ENCODE measurements at regions not wholly inside any gene's neighbourhood (a gene's known extent, or its start where the extent isn't known, plus 50 kb on each side); places are given as distances from the start of the nearest gene placed in this dataset.

DNA sequence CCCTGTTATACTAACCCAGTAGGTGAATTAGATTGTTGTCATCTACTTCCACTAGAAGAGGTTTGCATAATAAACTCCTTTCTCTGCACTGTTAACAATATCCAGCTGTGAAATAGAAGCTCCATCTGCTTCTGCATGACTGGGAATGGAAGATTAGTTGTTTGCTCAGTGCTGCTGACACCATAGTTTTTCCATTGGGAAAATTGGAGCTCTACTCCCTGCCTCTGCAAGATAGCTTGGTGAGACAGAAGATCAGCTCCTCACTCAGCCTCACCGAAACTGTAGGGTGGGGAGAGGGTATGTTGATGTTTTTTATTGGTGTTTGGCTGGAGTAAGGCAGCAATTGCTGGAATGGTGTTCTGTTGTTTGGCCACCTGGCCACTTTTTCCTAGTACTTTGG, 331.6 kb upstream of the ADAMTS5 start:
- DNase-seq, result no peak
- no peak overlapping the region for H3K4me3 Mint-ChIP-seq
- no peak overlapping the region for H3K27ac Mint-ChIP-seq
- peaks cover 9 to 12% of the 10 kb centered on the region in 2 donors for H3K9me3 Mint-ChIP-seq
- no peaks in the 10 kb centered on the region for H3K4me1 Mint-ChIP-seq
- H3K27me3 Mint-ChIP-seq, result no peaks in the 10 kb centered on the region
- no peak for ATAC-seq

DNA sequence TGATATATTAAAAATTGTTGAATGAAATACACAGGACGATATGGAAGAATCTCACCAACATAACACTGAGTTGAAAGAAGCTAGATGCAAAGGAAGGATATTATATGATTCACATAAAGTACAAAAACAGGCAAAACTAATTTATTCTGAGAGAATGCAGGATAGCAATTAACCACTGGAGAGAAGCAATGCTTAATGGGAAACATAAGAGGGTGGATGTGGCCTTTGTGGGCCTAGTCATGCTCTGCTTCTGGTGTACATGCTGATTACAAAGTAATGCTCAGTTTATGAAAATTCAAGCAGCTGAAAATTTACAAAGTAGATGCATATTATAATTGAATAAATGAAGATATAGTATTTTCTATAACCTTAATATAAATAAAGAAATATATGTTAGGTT, 326.4 kb upstream of the ADAMTS5 start:
- Mint-ChIP-seq H3K27ac (no peak overlapping the region), H3K4me3 (no peak overlapping the region), H3K27me3 (no peaks in the 10 kb centered on the region), H3K9me3 (peaks cover 15 to 17% of the 10 kb centered on the region in 2 donors), H3K4me1 (no peaks in the 10 kb centered on the region)
- DNase-seq (no peak), ATAC-seq (no peak)

DNA sequence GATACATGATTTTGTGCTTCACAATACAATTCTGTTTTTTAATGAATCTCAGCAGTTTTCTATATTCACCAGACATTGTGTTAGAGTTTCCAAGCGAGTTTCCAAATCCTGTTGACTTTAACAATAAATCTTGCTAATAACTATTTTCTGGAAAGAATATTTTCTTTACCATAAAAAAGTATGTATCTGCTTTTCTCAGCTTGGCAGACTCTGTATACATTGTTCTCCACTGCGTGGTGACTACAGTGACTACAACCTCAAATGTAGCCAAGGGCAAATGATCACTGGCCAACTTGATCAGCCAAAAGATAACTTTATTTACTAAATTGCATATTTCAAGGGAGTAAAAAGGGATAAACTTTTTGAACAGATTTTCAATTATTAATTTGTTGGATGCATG, 325.9 kb upstream of the ADAMTS5 start:
- ATAC-seq (no peak), DNase-seq (no peak)
- Mint-ChIP-seq H3K27ac (no peak overlapping the region), H3K4me1 (no peaks in the 10 kb centered on the region), H3K4me3 (no peak overlapping the region), H3K9me3 (peaks cover 20 to 22% of the 10 kb centered on the region in 2 donors), H3K27me3 (no peaks in the 10 kb centered on the region)

DNA sequence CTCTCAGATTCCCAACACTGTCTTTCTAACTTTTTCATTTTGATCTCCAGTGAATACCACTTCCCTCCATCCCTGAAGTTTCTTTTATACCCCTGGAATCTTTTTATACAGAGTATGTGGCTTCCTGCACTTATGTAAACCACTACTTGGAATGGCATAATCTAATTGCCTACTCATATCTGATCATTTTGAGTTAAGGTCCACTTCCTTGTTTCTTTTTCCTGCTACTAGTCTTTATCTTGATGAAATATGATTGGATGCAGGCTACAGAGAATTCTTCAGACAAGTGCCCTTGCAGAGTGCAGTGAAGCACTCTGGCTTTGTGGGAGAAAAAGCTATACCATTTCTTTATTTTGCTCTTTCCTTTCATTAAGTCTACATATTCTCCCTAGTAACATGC, 325.3 kb upstream of the ADAMTS5 start:
- Mint-ChIP-seq H3K4me3 (no peak overlapping the region), H3K27me3 (no peaks in the 10 kb centered on the region), H3K9me3 (peaks cover 25 to 27% of the 10 kb centered on the region in 2 donors), H3K27ac (no peak overlapping the region), H3K4me1 (no peaks in the 10 kb centered on the region)
- no peak for ATAC-seq
- DNase-seq, result no peak

DNA sequence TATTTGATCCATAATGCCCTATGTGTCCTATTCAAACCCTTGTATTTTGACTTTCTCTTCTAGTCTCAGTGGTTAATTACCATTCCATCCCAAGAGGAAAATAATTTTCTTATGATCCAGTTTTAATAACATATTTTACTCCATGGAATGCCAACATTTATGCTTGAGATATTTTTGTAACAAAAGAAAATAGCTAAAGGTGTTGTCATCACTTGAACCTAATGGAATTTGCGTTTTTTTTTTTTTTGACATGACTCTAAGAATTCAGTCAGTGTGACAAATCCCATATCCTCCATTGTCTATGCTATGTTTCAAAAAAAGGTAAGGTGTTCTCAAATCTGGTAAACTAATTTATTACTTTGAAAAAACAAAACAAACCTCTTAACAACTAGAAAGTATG, 324.1 kb upstream of the ADAMTS5 start:
- no peak overlapping the region for H3K27ac Mint-ChIP-seq
- H3K4me3 Mint-ChIP-seq, result no peak overlapping the region
- H3K27me3 Mint-ChIP-seq, result no peaks in the 10 kb centered on the region
- H3K9me3 Mint-ChIP-seq, result peaks cover 25 to 26% of the 10 kb centered on the region in 2 donors
- H3K4me1 Mint-ChIP-seq, result no peaks in the 10 kb centered on the region
- ATAC-seq, result no peak
- DNase-seq, result no peak

DNA sequence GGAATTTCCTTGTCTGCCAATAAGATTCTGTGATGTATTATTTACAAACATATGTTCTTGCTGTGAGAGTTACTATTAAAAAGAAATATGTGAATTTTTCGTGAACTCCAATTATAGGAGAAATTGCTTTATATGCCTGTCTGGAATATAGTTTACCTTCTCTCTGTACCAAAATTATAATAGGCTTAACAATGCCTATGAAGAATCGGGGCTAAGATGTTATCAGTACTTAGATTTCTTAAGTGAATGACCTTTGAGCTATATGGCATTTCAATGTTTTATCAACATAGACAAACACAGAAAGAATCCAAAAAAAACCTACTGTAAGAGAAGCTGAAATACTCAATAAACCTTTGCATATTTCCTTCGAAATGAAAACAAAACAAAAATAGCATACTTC, 323.1 kb upstream of the ADAMTS5 start:
- Mint-ChIP-seq H3K27me3 (no peaks in the 10 kb centered on the region), H3K4me1 (no peaks in the 10 kb centered on the region), H3K9me3 (peaks cover 15 to 19% of the 10 kb centered on the region in 2 donors), H3K27ac (no peak overlapping the region), H3K4me3 (no peak overlapping the region)
- DNase-seq (no peak), ATAC-seq (no peak)

DNA sequence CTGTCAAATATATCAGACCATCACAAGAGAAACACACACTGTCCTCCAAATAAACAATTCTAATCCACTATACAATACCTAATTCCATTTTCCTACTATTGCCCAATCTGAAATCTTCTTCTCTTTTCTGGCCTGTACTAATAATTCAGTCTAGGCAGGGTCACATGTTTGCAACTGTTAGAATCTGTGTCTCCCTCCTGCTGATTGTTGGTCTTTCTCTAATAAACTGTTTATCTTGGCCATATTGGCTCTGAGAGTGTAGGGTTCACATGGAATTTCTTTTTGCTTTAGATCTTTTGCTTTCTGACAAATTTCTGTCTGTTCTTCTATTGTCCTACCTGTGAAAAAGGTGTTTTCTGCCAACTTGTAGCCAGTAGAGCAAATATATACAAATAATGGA, 319.9 kb upstream of the ADAMTS5 start:
- Mint-ChIP-seq H3K9me3 (peaks cover 15 to 17% of the 10 kb centered on the region in 2 donors), H3K4me3 (no peak overlapping the region)

DNA sequence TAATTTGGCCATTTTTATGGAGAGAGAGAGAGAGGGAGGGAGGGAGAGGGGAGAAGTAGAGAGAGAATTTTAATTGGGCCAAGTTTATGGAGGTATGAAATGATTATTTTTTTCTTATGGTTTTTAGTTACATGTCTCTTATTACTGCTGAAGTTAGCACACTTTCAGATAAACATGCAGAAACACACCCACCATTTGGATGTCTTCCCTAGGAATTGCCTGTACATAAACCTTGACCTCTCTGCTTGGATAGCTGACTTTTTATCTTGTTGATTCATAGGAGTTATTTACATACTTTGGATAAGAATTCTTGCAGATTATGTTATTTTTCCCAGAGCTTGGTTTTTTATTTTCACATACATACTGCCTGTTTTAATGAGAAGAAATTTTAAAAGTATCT, 310.2 kb upstream of the ADAMTS5 start:
- H3K9me3 Mint-ChIP-seq, result no peaks in the 10 kb centered on the region
- no peak overlapping the region for H3K27ac Mint-ChIP-seq
- no peak overlapping the region for H3K4me3 Mint-ChIP-seq
- DNase-seq, result no peak
- no peaks in the 10 kb centered on the region for H3K4me1 Mint-ChIP-seq
- H3K27me3 Mint-ChIP-seq, result no peaks in the 10 kb centered on the region
- no peak for ATAC-seq

More for the DNA sequence above, 319.9 kb upstream of the ADAMTS5 start:
- no peak for ATAC-seq
- Mint-ChIP-seq H3K4me1 (no peaks in the 10 kb centered on the region), H3K27ac (no peak overlapping the region), H3K27me3 (no peaks in the 10 kb centered on the region)
- DNase-seq, result no peak

DNA sequence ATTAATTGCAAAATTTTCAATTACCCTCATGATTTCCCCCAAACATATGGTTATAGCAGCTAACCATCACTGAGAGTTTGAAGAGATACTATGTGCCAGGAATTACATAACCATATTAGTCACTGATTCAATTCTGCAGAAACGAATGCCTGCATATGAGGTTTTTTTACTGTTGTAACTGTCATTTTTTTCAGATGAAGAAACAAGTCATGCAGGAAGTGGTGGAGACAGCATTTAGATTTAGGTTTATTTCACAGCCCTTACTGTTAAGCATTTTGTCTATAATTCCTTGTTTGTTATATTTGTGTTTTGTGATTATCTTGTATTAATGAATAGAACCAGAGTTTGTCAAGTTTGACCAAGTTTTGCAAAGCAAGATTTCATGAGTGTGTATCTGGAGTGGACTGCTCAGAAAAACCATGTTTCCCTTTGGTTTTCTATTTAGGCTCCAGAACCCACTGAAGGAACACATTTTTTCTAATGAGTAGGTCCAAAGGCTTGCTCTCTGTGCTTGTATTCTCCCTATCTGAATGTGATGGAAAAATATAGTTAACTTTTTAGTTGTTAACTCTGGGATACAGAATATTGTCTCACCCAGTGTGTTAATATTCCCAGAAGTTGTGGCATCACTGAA, 308.5 kb upstream of the ADAMTS5 start:
- no peak for ATAC-seq
- peaks cover 0 to 5% of the 10 kb centered on the region in 2 donors for H3K9me3 Mint-ChIP-seq
- no peak overlapping the region for H3K4me3 Mint-ChIP-seq
- no peak for DNase-seq
- no peaks in the 10 kb centered on the region for H3K27me3 Mint-ChIP-seq
- no peak overlapping the region for H3K27ac Mint-ChIP-seq
- H3K4me1 Mint-ChIP-seq, result no peaks in the 10 kb centered on the region

DNA sequence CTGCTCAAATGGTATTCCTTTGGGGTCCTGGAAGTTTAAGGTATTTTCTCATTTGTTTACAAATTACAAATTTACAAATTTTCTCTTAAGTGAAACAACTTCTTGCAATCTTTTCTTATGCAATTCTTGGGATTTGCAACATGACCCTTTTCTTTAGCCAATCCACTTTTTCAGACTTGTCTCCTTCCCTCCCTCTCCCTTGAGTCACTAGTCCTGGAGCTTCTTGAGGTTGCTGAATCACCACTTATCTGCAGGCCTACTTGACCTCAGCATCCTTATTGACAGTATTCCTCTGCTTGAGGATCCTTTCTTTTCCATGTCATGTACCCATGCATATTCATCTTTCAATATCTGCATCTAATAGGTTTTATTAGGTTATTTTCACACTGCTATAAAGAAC, 302.8 kb upstream of the ADAMTS5 start:
- Mint-ChIP-seq H3K27me3 (no peaks in the 10 kb centered on the region), H3K9me3 (peaks cover 5% of the 10 kb centered on the region in 2 donors), H3K4me1 (no peaks in the 10 kb centered on the region), H3K27ac (no peak overlapping the region), H3K4me3 (no peak overlapping the region)
- DNase-seq, result no peak
- ATAC-seq, result no peak

DNA sequence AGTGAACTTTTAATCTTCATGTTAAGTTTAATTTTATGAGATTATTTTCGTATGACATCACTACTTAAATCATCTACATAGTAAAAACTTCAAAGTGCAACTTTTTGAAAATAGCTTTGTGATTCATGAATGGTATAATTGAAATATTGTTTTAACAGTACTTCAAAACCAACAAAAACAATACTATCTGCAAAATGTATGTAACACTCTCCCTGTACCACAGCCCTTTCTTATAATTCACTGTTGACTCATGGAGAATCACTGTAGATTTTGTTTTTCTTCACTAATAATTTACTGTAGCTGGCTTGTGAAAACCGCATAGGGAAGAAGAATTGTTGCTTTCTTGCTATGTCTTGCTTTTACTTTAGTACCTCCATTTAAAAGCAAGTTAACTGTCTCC, 301.4 kb upstream of the ADAMTS5 start:
- H3K9me3 Mint-ChIP-seq, result peaks cover 5% of the 10 kb centered on the region in 2 donors
- DNase-seq (no peak), ATAC-seq (no peak)
- H3K4me3 Mint-ChIP-seq, result no peak overlapping the region
- H3K27me3 Mint-ChIP-seq, result no peaks in the 10 kb centered on the region
- H3K4me1 Mint-ChIP-seq, result no peaks in the 10 kb centered on the region
- no peak overlapping the region for H3K27ac Mint-ChIP-seq

DNA sequence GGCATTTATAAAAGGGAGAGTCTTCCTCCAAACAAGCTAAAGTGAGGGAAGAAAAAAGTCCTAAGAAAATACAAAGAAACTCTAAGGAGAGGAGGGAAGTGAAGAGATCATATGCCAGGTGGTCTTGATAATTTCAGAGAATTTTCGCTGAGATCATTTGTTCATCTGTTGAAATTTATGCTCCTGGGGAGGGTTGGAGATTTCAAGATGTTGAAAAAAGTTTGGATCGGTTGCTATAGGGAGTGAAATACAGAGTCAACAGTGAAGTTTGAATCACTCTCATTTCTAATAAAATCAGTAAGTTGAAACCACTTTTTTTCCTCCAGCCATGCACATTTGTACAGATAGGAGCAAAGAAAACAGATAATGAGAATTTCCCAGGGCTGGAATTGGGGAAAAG, 299.1 kb upstream of the ADAMTS5 start:
- Mint-ChIP-seq H3K27ac (no peak overlapping the region), H3K4me1 (no peaks in the 10 kb centered on the region), H3K9me3 (peaks cover 5 to 11% of the 10 kb centered on the region in 2 donors), H3K4me3 (no peak overlapping the region), H3K27me3 (no peaks in the 10 kb centered on the region)
- ATAC-seq (no peak), DNase-seq (no peak)

DNA sequence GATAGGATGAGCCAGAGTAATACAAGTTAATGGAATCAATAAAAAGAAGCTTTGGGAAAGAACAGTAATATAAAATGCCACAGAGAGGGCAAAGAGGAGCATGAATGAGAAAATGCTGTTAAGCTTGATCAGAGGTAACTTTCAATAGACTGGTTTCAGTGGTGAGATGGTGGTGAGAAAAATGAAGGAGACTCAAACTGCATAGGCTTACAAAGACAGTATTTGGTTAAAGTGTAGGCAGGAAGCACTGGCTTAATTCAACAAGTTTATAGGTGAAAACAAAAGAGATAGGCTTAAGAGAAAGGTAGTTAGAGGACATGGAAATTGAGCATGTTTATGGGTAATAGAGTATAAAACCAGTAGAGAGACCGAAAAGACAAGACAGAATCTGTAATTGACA, 298.6 kb upstream of the ADAMTS5 start:
- H3K4me1 Mint-ChIP-seq, result no peaks in the 10 kb centered on the region
- peaks cover 0 to 11% of the 10 kb centered on the region in 2 donors for H3K9me3 Mint-ChIP-seq
- no peak overlapping the region for H3K4me3 Mint-ChIP-seq
- DNase-seq (no peak), ATAC-seq (no peak)
- no peaks in the 10 kb centered on the region for H3K27me3 Mint-ChIP-seq
- H3K27ac Mint-ChIP-seq, result no peak overlapping the region

DNA sequence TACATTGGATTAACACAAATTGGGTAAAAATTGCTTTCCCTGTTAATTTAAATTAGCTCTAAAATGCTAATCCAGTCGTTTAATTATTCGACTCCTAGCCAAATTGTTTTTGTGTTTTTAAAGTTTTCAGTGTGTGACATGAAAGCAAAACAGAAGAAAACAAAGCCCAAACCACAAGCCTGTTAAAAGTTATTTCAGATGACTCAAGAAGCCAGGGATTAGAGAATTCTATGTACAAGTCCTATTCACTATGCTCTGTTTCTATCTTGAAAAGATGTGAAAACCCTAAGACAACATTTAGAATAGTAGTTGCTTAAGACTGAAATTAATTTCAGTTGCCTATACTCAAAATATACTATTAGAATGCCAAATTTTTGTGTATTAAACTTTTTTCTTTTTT, 294.8 kb upstream of the ADAMTS5 start:
- no peak overlapping the region for H3K4me3 Mint-ChIP-seq
- no peak for ATAC-seq
- no peaks in the 10 kb centered on the region for H3K4me1 Mint-ChIP-seq
- H3K27me3 Mint-ChIP-seq, result no peaks in the 10 kb centered on the region
- H3K27ac Mint-ChIP-seq, result no peak overlapping the region
- no peak for DNase-seq
- peaks cover 4 to 13% of the 10 kb centered on the region in 2 donors for H3K9me3 Mint-ChIP-seq

DNA sequence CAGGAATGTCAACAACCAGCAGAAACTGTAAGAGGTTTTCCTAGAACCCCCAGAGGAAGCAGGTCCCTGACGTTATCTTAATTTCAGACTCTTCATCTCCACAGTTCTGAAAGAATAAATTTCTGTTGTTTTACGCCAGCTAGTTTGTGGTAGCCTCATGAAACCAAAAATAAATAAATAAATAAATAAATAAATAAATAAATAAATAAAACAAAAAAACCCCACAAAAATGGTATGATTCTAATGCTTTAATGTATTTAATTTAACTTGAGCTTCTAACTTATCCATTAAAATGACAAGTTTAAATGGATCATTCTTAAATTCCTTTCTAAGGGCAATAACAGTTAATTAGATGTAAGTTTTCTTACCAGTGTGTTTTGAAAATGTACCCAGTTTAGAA, 293.8 kb upstream of the ADAMTS5 start:
- H3K9me3 Mint-ChIP-seq, result peaks cover 4 to 13% of the 10 kb centered on the region in 2 donors
- no peak for ATAC-seq
- no peaks in the 10 kb centered on the region for H3K27me3 Mint-ChIP-seq
- no peaks in the 10 kb centered on the region for H3K4me1 Mint-ChIP-seq
- no peak overlapping the region for H3K4me3 Mint-ChIP-seq
- H3K27ac Mint-ChIP-seq, result no peak overlapping the region
- DNase-seq, result no peak

DNA sequence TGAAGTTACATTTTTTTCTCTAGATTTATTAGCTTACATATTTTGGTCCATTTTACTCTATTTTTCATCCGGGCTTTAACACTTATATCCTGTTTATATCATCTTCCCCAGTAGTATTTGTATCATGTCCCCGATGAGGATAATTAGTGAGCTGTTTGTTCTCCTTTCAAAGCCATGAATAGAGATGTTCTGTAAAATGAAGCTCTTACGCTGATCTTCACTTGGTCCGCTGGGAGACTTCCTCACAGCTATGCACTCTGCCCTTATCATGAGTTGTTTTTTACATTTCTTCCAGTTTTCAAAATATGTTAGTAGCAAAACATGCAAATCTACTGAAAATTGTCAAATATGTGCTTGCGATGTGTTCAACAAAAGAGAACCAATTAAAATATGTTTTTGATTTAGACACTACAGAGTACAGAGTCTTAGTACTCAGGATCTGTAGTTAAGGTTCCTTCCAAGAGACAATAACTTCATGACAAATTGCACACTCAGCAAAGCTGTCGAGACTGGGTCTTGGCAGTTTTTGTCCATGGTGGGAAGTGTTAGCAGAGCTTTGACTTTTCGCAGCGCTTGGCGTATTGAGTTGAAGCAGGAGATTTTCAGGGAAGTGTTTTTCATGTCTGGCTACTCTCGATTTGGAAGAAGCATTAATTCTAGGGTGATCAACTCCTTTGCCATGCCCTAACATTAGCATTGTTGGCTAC, 292.0 kb upstream of the ADAMTS5 start:
- H3K4me1 Mint-ChIP-seq, result no peaks in the 10 kb centered on the region
- no peak overlapping the region for H3K4me3 Mint-ChIP-seq
- H3K27ac Mint-ChIP-seq, result no peak overlapping the region
- H3K9me3 Mint-ChIP-seq, result peaks cover 4 to 13% of the 10 kb centered on the region in 2 donors
- DNase-seq, result no peak
- no peaks in the 10 kb centered on the region for H3K27me3 Mint-ChIP-seq
- ATAC-seq, result no peak
